GM04504 (cell line): ENCODE measurements at regions not wholly inside any gene's neighbourhood (a gene's known extent, or its start where the extent isn't known, plus 50 kb on each side); places are given as distances from the start of the nearest gene placed in this dataset.

Experiments
- DNase-seq: peaks from one replicate; pipeline ENCODE4 v3.0.0-alpha.2; 2012; ENCODE audit warnings: low read depth

DNA sequence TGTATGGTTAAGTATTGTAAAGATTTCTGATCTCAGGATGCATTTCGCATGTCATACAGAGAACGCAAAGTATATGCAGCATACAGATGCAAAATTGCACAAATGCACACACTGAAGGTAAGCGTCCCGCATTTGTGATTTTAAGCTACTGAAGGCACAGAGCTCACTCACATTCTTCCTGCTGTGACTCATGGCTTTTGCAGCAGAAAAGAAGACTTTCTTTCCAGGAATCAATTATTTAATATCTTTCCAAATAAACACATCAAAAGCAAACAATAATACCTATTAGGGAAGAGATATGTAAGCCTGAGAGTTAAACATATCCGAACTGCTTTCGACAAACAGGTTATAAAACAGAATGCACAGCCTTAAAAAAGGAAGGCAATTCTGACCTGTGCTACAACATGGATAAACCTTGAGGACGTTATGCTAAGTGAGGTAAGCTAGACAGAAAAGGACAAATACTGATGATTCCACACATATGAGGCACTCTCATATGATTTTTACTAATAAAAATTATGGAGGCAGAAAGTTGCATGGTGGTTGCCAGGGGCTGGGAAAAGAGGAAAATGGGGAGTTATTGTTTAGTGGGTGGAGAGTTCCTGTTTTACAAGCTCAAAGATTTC, 109.0 kb downstream of the TFAP2A start:
- no peak for DNase-seq

- no peak for DNase-seq
These were observed 111.0 kb downstream of the TFAP2A start for GRCh38 chr6:10303608-10304506.

DNA sequence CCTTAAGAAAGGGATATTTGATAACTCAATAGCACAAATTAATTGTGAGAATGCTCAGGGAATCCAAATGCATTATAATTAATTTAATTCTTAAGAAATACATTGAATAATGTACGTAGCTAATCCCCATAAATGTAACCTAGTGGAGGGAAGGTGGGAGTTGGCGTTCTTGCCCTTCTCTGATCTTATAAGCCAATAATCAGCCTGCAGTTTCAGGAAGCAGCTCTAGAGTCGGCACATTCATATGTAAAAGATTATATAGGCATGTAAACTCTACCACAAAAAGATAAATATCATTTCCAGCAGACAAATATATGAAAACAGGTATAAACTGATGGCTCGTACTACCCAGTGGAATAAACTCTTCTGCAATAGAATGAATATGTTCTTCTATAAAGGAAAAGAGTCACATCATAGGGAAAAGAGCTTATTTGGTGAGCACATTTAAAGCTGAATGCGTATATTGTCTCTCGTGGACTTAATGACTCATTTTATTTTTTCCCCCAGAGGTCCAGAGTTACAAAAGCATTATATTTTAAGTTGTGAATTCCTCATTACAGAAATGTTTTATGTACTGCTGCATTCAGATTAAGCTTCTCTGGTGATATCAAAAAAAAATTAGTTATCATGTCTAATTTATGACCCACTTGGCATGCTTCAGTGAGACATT, 112.2 kb downstream of the TFAP2A start:
- no peak for DNase-seq

DNA sequence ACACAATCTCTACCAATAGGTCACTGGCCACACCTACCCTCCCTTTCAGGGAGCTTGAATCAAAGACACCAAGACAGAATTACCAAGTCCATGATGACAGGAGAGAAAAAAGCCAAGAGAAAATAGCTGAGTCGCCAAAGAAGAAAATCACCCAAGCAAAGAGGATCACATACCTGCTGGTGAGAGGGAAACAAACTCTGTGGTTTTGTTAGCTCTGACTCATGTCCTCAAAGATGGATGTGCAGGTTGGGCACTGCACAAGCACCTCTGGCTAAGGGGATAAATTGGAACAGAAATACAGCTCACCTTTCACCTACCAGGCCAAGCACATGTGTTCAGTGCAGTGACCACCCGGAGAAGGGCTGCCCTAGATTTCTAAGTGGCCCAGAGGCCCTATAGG, 114.8 kb downstream of the TFAP2A start:
- DNase-seq, result no peak

- no peak for DNase-seq
These were observed 117.0 kb downstream of the TFAP2A start for GRCh38 chr6:10297832-10298231.

DNA sequence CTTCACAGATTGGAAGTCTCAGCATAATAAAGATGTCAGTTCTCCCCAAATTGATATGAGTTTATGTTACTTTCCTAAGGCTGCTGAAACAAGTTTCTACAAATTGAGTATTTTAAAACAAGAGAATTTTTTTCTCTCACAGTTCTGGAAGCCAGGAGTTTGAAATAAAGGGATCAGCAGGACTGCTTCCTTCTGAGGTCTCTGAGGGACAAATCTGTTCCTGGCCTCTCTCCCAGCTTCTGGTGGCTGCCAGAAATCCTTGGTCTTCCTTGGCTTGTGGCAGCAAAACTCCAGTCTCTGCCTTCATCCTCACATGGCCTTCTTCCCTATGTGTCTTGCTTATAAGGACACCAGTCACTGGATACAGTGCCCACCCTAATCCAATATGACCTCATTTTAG, 136.1 kb downstream of the TFAP2A start:
- DNase-seq, result no peak

GRCh38 chr6:10276660-10277287, 138.1 kb downstream of the TFAP2A start:
- DNase-seq, result no peak

DNA sequence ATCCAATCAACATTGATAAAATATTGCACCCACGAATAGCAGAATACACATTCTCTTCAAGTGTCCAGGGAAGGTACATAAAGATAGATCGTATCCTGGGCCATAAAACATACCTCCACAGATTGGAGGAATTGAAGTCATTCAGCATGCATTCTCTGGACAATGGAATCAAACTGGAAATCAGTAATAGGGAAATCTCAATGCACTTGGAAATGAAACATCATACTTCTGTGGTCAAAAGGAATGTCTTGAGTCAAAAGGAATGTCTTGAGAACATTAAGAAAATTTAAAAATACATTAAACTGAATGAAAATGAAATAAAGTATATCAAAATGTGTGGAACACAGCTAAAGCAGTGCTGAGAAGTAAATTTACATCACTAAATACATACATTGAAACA, 138.8 kb downstream of the TFAP2A start:
- no peak for DNase-seq

GRCh38 chr6:10272591-10272990, 142.3 kb downstream of the TFAP2A start:
- no peak for DNase-seq

GRCh38 chr6:10271982-10272381, 142.9 kb downstream of the TFAP2A start:
- DNase-seq, result no peak

- DNase-seq, result no peak
These were observed 144.9 kb downstream of the TFAP2A start for GRCh38 chr6:10269814-10270472.

- DNase-seq, result no peak
These were observed 146.1 kb downstream of the TFAP2A start for GRCh38 chr6:10268611-10269310.

DNA sequence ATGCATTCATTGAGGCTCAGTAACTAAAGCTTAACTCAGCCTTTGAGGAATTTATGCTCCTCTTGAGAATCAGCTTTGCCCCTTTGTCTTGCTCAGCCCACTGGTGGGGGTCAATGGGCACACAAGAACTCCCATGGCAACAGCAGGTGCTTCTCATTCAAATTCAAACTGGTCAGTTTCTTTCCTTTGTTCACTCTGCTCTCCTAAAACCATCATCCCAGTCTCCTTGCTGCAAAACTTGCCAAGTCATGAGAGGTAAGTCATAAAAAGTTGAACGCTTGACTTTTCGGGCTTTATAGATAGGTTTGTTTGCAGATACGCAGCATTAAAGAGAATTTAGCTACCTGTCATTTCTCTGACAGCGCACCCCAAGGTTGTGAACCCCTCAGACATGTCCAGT, 146.8 kb downstream of the TFAP2A start:
- no peak for DNase-seq

DNA sequence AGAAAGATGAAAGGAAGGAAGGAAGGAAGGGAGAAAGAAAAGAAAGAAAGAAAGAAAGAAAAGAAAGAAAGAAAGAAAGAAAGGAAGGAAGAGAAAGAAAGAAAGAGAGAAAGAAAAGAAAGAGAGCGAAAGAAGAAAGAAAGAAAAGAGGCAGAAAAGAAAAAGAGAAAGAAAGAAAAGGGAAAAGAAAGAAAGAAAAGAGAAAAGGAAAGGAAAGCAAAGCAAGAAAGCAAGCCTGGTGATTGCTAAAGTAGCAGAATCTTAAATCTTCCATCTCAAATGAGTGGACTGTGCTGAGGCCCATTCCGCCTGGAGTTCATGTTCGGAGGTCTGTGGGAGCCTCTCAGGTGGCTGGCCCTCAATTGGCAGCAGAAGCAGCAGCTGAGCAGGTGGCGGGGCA, 148.4 kb downstream of the TFAP2A start:
- DNase-seq, result no peak

- DNase-seq, result no peak
These were observed 148.8 kb downstream of the TFAP2A start for GRCh38 chr6:10266061-10266460.

DNA sequence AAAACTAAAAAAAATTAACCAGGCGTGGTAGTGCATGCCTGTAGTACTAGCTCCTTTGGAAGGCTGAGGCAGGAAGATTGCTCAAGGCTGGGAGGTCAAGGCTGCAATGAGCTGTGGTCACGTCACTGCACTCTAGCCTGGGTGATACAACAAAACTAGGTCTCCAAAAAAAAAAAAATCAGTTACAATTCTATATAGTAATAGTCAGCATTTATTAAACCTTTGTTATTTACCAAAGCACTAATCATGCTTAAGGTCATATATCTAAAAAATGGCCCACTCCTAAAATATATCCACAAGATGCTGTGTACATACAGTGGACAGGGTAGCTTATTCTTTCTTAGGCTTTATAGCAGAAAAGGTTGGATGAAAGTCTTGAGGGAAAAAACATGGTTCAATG, 152.4 kb downstream of the TFAP2A start:
- DNase-seq, result no peak

DNA sequence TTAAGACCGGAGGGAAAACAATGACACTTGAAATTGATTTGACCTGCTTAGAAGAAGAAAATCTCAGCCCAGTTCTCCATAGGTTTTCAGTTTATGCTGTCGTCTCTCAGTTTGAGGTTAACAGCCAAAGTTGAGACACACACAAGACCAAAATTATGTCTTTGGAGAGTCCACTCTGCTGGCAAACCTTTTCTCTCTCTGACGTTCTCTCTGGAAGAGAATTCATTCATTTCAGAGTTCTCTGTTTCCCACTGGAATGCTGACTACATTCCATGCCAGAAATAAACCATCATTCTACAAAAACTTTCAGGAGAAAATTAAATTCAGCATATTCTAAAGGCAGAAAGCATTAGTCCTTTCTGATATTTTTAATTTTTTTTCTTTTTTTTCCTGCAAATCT, 155.2 kb downstream of the TFAP2A start:
- DNase-seq, result no peak

- DNase-seq, result no peak
These were observed 156.5 kb downstream of the TFAP2A start for GRCh38 chr6:10258341-10258740.

DNA sequence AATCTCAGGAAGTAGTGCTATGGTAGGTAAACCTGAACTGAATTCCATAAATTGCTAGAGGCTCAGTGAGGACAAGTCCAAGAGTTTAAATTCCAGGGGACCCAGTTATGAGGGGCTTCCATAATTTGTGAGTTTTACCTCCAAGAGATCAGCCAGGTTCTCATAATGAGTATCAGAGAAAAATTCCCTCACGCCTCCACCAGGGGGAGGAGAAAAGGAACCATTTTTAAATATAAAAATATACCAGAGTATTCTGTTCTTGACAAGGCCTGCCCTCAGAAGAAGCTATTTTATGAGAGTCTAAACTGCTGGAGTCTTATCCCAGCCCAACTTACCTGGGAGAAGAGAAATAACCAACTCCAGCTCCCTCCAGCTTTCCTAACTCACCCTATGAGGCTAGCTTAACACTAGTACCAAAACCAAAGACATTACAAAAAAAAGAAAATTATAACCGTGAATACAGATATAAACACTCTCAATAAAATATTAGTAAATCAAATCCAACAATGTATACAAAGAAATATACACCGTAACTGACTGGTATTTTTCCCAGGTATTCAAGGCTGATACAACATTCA, 158.7 kb downstream of the TFAP2A start:
- no peak for DNase-seq

DNA sequence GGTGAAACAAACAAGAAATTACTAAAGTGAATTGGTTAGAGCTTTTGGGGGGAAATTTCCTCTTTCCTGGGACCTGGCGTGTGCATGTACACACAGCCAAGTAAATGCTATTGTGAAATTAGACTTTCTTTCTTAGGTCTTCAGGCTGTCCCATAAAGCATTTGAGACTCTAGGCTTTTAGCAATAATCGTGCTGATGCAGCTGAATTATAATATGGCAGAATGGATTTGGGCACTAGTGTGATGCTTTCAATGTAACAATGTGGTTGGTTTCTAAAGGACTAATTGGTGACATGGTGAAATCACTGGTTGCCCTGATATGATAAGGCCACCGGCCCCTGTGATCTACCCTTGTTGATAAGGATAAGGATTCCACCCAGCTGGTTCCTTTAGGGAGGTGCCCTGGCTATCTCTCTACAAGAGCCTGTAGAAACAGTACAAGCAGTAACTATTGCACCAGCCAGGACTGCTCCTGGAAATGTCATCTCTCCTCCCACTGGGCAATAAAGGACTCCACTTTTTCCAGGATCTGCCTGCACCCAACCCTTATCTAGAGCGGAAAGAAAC, 164.1 kb downstream of the TFAP2A start:
- no peak for DNase-seq

DNA sequence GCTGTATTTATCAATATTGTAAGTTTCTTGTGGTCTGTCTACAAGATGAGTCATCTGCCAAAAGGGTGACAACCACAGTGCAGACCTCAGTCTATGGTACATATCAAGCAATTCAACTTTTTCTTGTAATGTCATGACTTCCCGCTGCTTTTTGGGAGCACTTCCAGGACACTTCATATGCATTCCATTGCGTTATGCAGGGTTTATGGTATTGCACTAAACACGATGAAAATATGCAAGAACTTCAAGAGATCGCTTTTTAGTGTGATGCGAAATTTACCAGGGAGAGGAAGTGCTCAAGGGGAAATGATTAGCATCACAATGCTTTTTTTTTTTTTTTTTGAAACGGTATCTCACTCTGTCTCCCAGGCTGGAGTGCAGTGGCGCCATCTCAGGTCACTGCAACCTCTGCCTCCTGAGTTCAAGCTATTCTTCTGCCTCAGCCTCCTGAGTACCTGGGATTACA, 166.5 kb downstream of the TFAP2A start:
- DNase-seq, result peak; percentile 52
